Neutrophil (primary cell): ENCODE measurements at regions not wholly inside any gene's neighbourhood (a gene's known extent, or its start where the extent isn't known, plus 50 kb on each side); places are given as distances from the start of the nearest gene placed in this dataset.

Source experiments
- H3K27ac ChIP-seq: fragments of 200-600 bp; sonication (generic); 2 replicates; pipeline ENCODE4 v1.5.1; 2016; ENCODE audit warnings: mild to moderate bottlenecking, moderate library complexity
- H3K27me3 ChIP-seq: fragments of 200-600 bp; sonication (generic); 2 replicates; pipeline ENCODE4 v1.6.0; 2016; ENCODE audit warnings: mild to moderate bottlenecking
- H3K36me3 ChIP-seq: fragments of 200-600 bp; sonication (generic); 2 replicates; pipeline ENCODE4 v1.5.1; 2017
- H3K4me1 ChIP-seq, 2 experiments: fragments of 200-600 bp in 1 of 2; sonication (generic) in 1 of 2; 1 replicate in 1 of 2; 2 replicates in 1 of 2; pipeline versions ENCODE4 v1.5.1 to v1.6.1; 2013 to 2016; ENCODE audit warnings: low read depth in 1 of 2, low read length in 1 of 2, mild to moderate bottlenecking in 1 of 2, moderate library complexity in 1 of 2; ENCODE audit not compliant: control insufficient read depth in 1 of 2, insufficient read depth in 1 of 2
- H3K4me3 ChIP-seq, 2 experiments: fragments of 200-600 bp in 1 of 2; sonication (generic) in 1 of 2; 1 replicate in 1 of 2; 2 replicates in 1 of 2; pipeline ENCODE4 v1.5.1; 2013 to 2016; ENCODE audit warnings: low read depth in 1 of 2, low read length in 1 of 2, mild to moderate bottlenecking in 1 of 2, moderate library complexity in 1 of 2
- H3K9me3 ChIP-seq: fragments of 200-600 bp; sonication (generic); 2 replicates; pipeline ENCODE4 v1.5.1; 2016
- TF ChIP-seq, protein P1 (sequence below): fragments of 200-600 bp; sonication (generic); IDR thresholded peaks from 2 replicates; pipeline ENCODE4 v1.5.1; 2016; ENCODE audit warnings: antibody characterized with exemption

DNA sequence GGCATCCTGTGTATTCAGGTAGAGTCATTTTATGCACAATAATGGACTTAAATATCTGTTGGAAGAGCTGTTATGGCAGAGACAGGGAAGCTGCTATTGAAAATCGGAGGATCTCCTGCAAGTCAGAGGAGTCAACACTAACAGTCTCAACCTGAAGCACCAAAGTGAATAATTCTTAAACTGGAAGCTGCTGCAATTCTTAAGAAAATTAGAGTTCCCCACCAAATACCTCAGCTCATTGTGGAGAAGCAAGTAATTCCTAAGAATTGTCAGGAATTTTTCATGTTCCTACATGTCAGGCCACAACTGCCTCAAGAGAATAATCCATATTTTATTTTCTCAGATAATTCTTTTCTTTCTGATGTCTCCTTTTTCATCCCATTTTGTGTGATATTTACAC lies 892.6 kb upstream of the LCORL start:
- Histone ChIP-seq H3K27me3 (no peaks in the 10 kb centered on the region), H3K4me3 (no peak overlapping the region)

GRCh38 chr4:18894928-18895327 lies 873.4 kb upstream of the LCORL start:
- no peaks in the 10 kb centered on the region for H3K9me3 ChIP-seq
- H3K27ac ChIP-seq = no peak overlapping the region
- H3K4me1 ChIP-seq = no peaks in the 10 kb centered on the region
- TF ChIP-seq, protein P1, sequence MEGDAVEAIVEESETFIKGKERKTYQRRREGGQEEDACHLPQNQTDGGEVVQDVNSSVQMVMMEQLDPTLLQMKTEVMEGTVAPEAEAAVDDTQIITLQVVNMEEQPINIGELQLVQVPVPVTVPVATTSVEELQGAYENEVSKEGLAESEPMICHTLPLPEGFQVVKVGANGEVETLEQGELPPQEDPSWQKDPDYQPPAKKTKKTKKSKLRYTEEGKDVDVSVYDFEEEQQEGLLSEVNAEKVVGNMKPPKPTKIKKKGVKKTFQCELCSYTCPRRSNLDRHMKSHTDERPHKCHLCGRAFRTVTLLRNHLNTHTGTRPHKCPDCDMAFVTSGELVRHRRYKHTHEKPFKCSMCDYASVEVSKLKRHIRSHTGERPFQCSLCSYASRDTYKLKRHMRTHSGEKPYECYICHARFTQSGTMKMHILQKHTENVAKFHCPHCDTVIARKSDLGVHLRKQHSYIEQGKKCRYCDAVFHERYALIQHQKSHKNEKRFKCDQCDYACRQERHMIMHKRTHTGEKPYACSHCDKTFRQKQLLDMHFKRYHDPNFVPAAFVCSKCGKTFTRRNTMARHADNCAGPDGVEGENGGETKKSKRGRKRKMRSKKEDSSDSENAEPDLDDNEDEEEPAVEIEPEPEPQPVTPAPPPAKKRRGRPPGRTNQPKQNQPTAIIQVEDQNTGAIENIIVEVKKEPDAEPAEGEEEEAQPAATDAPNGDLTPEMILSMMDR = no peak
- H3K4me3 ChIP-seq = no peak overlapping the region
- no peaks in the 10 kb centered on the region for H3K36me3 ChIP-seq
- no peaks in the 10 kb centered on the region for H3K27me3 ChIP-seq

More for the DNA sequence above, 892.6 kb upstream of the LCORL start:
- no peak overlapping the region for H3K27ac ChIP-seq
- H3K4me1 ChIP-seq = no peaks in the 10 kb centered on the region
- no peaks in the 10 kb centered on the region for H3K9me3 ChIP-seq
- TF ChIP-seq, protein P1 = no peak
- no peaks in the 10 kb centered on the region for H3K36me3 ChIP-seq

DNA sequence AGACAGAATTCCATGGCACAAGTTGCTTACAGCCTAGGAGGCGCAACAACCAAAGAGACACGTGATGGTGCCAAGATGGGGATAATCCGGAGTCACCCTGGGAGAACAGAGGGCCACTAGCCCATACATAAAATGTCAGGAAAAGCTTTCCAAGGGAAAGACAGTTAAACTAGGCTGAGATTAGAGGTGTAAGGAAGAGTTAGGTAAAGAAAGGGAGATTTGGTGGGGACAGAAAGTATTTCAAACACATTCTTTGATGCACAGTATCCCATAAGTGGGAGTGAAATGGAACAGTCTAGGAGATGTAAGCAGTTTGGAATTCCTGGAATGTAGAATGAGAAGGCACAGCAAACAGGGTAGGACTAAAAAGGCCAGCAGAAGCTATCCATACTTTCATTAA lies 860.9 kb upstream of the LCORL start:
- Histone ChIP-seq H3K27me3 (no peaks in the 10 kb centered on the region), H3K36me3 (no peaks in the 10 kb centered on the region), H3K9me3 (no peaks in the 10 kb centered on the region), H3K4me3 (no peak overlapping the region), H3K4me1 (no peaks in the 10 kb centered on the region), H3K27ac (no peak overlapping the region)
- TF ChIP-seq, protein P1 = no peak

DNA sequence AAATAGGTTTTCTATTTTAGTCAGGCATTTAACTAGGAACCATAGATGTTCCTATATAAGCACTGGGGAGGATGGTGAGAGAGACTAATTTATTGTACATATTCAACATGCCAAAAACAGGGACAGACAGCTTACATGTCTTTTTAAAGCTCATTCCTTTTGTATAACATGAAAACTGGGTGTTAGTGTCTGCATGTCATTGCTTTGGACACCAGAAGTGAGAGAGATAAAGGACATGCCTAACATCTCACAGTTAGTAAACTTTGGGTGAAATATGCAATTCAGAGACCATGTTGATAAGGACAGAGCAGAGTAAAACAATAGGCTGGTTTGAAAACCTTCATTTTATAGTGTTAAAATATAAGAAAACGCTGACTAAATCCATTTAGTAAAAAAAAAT lies 860.0 kb upstream of the LCORL start:
- no peaks in the 10 kb centered on the region for H3K27me3 ChIP-seq
- no peaks in the 10 kb centered on the region for H3K4me1 ChIP-seq
- no peak overlapping the region for H3K27ac ChIP-seq
- TF ChIP-seq, protein P1 = no peak
- no peaks in the 10 kb centered on the region for H3K36me3 ChIP-seq
- H3K4me3 ChIP-seq = no peak overlapping the region
- H3K9me3 ChIP-seq = no peaks in the 10 kb centered on the region

- H3K4me3 ChIP-seq = no peak overlapping the region
- TF ChIP-seq, protein P1 = no peak
- H3K4me1 ChIP-seq = no peaks in the 10 kb centered on the region
- no peaks in the 10 kb centered on the region for H3K36me3 ChIP-seq
- H3K27ac ChIP-seq = no peak overlapping the region
- no peaks in the 10 kb centered on the region for H3K9me3 ChIP-seq
- H3K27me3 ChIP-seq = no peaks in the 10 kb centered on the region
These were observed 859.3 kb upstream of the LCORL start for GRCh38 chr4:18880871-18881270.

GRCh38 chr4:18878561-18878960 lies 857.0 kb upstream of the LCORL start:
- H3K27me3 ChIP-seq = no peaks in the 10 kb centered on the region
- no peaks in the 10 kb centered on the region for H3K36me3 ChIP-seq
- no peaks in the 10 kb centered on the region for H3K4me1 ChIP-seq
- peaks cover 3% of the 10 kb centered on the region for H3K9me3 ChIP-seq
- no peak overlapping the region for H3K4me3 ChIP-seq
- H3K27ac ChIP-seq = no peak overlapping the region
- TF ChIP-seq, protein P1 = no peak
